GM18519 (cell line): ENCODE measurements at regions not wholly inside any gene's neighbourhood (a gene's known extent, or its start where the extent isn't known, plus 50 kb on each side); places are given as distances from the start of the nearest gene placed in this dataset.
"Not testable (repeated sequence)": the region's sequence is repeated elsewhere in the genome, so short reads cannot be mapped to it uniquely, and the experiment has no call there.

ENCODE experiments used
- ATAC-seq: cut with Tn5 transposase; IDR thresholded peaks from one replicate; pipeline ENCODE4 v1.9.1; 2021; ENCODE audit warnings: mild to moderate bottlenecking, moderate library complexity; ENCODE audit not compliant: unreplicated experiment, low FRiP score

- peak; percentile 73 for ATAC-seq
Observed at GRCh38 chr5:36739751-36740221, 133.4 kb downstream of the SLC1A3 start.

GRCh38 chr5:36740259-36740898, 134.0 kb downstream of the SLC1A3 start:
- ATAC-seq, result no peak

DNA sequence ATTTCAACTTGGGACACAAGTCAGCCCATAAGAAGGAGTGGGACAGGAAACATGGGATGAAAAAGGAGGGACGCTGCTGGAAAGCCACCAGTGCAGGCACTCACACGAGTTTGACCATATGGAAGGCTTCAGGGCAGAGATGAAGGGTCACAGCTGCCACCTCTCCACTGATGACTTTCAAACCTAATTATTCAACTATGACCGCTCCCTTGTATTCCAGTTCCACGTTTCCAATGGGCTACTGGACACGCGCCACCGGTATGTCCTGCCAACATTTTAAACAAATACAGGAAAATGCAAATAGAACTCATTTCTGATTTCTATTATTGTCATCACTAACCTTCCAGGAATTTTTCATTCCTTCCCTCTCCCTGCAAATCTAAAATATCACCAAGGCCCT, 134.7 kb downstream of the SLC1A3 start:
- no peak for ATAC-seq

GRCh38 chr5:36743891-36744772, 132.4 kb upstream of the NIPBL start:
- no peak for ATAC-seq

GRCh38 chr5:36744773-36745589, 131.6 kb upstream of the NIPBL start:
- peak; percentile 40 for ATAC-seq

DNA sequence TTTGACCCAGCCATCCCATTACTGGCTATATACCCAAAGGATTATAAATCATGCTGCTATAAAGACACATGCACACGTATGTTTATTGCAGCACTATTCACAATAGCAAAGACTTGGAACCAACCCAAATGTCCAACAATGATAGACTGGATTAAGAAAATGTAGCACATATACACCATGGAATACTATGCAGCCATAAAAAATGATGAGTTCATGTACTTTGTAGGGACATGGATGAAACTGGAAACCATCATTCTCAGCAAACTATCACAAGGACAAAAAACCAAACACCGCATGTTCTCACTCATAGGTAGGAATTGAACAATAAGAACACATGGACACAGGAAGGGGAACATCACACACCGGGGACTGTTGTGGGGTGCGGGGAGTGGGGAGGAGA, 128.8 kb upstream of the NIPBL start:
- ATAC-seq, result not testable (repeated sequence)

DNA sequence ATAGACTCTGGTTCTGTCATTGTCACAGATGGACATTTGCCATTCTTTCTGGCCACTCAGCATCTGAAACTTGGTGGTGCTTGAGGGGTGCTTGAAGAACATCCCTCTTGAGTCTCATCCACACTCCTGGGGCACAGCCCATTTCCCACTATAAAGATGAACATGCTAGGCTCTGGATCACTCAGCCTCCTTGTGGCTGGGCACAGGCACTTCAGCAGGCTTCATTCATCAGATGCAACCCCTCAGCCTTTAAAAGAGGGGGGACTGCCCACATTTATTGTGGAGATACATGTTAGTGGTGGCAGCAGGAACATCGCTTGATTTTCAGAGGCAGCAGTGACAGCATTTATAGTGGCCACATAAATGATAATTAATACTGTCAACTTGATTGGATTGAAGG, 124.7 kb upstream of the NIPBL start:
- ATAC-seq, result no peak

- ATAC-seq, result no peak
Observed at GRCh38 chr5:36755342-36755741, 121.2 kb upstream of the NIPBL start.

- no peak for ATAC-seq
Observed at GRCh38 chr5:36755920-36756488, 120.6 kb upstream of the NIPBL start.

GRCh38 chr5:36756848-36757247, 119.7 kb upstream of the NIPBL start:
- ATAC-seq, result no peak

DNA sequence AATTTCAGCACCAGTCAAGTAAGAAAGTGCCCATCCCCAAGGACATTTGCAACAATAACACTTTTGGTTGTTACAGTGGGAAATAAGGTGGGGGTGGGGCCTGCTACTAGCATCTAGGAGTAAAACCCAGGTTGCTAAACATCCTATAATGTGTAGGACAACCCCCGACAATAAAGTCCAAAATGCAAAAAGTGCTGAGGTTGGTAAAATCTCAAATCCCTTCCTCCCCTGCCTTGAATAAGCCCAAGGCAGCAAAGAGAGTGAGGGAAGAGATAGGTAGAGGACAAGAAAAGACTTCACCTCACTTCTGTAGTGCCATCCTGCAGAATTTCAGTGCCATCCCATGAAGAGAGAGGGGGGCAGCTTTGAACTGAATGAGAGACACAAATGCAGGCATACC, 117.5 kb upstream of the NIPBL start:
- ATAC-seq, result no peak

DNA sequence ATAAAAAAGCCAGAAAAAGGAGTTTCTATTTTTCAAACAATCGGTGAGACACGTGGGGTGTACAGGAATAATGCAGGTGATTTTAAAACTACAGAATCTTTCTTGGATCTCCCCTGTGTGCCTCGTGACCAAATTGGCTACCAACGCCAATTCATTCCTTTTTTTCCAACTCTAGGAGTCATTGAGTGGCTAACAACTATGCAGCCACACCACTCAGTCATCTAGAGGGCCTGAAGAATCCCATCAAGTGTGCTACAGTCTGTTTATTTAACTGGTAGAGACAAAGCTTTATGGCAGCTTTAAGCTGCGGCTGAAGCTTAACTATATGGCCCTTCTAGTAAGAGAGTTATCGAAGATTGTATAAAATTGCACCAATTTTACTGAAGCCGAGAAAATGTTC, 113.1 kb upstream of the NIPBL start:
- no peak for ATAC-seq

- ATAC-seq, result no peak
Observed at GRCh38 chr5:36765876-36766275, 110.7 kb upstream of the NIPBL start.

GRCh38 chr5:36766981-36767380, 109.6 kb upstream of the NIPBL start:
- ATAC-seq, result no peak

DNA sequence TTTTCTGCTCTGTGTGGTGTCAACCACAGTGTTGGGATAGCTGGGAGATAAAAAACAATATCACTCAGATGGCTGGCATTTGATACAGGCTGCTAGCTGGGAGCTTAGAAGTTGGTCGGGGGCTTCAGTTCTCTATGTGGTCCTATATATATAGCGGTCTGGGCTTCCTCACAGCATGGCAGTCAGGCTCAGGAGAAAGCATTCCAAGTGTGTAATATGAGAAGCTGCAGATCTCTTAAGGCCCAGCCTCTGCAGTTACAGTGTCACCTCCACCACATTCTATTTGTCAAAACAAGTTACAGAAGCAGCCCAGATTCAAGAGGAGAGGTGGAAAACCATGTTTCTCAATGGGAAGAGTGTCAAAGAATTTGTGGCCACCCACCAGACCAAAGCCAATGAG, 108.1 kb upstream of the NIPBL start:
- ATAC-seq, result no peak

DNA sequence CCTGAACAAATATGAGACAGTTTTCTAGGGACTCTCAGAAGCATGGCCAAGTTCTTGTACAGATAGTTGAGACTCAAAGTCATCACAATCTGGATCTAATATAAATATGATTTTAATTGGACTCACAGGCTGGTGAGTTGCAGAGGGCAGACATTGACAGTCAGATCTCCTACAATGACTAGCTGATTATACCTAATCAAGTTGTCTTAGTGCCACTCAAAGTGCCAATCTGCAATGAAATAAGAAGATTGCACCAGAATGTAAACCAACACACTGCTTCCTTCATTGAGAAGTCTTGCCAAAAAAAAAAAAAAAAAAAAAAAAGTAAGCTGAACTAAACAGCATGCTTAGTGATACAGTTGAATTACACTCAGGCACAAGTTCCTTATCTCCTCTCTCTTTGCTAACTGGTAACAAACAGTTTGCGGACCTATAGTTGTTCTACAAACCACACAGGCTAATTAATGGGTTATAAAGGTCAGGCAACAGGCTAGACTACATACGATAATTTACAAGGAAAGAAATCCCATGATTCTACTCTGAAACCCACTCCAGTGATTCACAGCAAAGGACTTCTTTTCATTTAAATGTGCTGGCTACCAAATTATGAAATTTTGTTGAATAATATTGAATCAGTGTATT, 107.3 kb upstream of the NIPBL start:
- ATAC-seq, result no peak

- no peak for ATAC-seq
Observed at GRCh38 chr5:36770125-36770524, 106.4 kb upstream of the NIPBL start.

DNA sequence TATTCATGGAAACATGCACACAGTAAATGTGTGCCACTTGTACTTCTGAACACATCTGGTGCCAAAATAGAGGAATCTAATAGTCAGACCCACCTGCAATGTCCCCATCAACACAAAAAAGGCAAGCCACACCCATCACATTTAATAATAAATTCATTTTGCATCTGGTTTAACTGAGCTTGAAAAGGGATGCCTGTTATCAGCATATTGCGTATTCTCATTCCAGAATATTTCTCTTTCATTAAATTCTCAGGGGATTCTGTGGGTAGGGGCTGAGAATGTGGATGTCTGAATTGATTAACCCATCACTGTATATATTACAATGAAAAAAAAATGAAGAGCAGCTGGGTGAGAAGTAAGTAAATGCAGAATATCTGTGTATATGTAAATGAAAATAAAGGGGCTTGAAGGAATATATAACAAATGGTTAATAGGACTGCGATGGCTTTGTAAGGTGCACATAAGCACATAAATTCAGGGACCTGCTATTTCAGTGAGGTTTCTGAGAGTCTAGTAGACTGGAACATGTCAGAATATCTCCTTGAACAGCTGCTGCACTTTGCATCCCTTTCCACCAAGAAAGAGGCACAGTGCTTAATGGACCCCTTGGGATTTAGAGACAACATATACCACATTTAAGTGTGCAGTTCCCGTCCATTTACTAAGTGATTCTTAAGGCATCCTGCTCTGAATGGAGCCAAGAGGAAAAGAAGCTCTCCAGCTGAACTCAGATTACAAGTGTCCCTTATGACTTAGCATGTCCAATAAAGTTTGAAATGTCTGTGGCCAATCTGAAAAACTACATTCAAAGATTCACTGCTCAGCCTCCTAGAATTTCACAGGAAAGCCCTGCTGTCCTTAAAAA, 104.1 kb upstream of the NIPBL start:
- no peak for ATAC-seq

DNA sequence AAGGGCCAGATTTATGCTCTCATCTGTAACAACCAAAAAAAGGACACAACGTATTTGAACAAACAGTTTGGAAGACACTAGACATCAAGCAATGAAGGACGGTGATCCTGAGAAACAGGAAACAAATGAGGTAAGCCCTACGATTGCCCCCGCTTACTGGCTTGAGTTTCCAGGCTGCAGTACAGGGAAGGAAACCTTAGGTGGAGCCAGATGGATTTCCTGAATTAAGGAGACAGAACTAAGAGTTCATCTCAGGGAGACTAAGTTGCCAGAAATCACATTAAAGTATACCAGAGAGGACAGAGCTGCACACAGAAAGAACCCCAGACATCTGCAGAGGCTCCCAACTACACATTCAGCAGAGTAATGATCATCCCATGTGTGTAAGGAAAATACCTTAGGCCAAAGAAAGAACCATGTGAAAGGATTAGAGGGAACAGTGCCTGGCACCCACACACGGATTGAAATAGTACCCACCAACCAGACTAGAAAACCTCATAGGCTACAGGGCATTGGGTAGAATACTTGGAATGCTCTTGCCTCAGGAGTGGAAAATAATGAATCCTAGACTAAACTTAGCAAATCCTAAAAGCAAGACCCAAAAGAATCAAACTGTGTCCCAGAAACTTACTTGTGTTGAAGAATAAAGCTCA, 99.3 kb upstream of the NIPBL start:
- no peak for ATAC-seq
